ENCODE measurements at regions not wholly inside any gene's neighbourhood (a gene's known extent, or its start where the extent isn't known, plus 50 kb on each side); places are given as distances from the start of the nearest gene placed in this dataset.

DNA sequence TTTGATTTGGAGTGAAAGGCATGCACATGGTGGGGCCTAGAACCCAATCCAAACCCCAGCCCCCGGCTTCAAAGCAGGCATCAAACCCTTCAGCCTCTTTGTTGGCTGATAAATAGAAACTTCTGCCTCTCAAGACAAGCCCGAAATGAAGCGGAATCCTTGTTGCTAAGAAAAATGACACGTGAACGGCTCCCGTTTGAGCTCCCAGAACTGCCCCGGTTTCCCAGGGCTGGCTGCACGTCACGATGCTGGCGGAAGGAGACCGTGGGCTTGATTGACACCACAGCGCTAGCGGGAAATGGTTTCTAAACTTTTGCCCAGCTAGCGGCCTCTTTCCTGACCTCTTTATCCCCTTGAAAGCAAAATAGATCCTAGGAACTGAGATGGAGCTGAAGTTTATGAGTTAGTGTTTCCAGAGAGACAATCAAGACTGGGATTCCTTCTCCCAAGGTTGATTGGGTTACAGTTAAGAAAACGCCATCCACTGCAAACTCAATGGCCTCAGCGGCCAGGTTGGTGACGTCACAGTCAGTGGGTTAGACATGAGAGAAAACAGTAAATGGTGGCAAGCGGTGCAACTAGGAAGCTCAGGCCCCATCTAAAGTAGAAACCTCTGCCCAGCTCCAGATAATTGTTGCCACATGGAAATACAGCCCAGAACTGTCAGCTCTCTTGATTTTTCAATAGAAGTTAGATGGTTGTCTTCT lies 117.0 kb downstream of the ANKRD60 start:
- DNase-seq (ENCODE audit: low read depth in 2 of 2) = no peak

DNA sequence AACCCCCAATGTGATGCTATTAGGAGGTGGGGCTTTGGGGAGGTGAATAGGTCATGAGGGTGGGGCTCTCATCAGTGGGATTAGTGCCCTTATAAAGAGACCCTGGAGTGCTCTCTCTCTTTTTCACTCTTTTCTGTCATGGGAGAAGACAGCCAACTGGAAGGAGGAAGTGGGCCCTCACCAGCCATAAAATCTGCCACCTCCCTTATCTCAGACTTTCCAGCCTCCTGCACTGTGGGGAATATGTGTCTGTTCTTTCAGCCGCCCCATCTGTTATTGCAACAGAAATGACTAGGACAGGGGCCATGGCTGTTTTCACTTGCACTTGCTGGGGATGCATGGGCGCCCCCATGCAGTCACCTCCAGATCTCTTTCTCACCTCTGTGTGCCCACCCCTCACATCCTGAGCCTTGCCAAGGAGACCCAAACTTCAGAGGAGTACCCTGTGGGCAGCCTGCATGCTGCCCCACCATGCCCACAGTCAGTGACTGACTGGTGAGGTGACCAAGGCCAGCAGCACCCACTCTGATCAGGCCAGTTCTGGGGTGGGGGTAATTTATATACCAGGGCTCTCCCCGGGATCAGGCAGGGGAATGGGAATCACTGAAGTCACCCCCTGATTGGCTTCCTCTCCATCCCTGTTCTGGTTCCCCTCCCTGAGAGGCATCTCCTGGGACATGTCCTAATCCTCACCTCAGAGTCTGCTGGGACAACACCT lies 118.4 kb downstream of the ANKRD60 start:
- no peak for DNase-seq (ENCODE audit: low read depth in 2 of 2)

- peak; percentile 76 to 79 for DNase-seq (ENCODE audit: low read depth in 2 of 2)
Measured at GRCh38 chr20:58109126-58109880, 119.2 kb downstream of the ANKRD60 start.

DNA sequence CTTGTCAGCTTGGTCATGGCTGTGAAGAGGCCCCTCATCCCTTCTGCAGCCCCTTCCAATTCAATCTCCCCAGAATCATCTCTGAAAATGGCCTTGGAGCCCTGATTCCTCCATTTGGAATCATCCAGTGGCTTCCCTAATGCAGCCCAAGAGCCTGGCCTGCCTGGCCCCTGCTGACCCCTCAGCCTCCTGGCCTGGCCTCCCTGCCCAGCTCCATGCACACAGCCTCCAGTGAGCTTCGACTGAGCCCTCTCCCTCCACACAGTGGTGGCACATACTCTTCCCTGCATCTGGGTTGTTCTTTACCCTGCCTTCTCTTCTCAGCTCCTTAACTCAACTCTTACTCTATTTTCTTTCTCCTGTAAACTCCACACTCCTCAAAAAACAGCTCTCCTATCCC lies 120.9 kb downstream of the ANKRD60 start:
- DNase-seq (ENCODE audit: low read depth in 2 of 2) = no peak

GRCh38 chr20:58106143-58106750 lies 122.2 kb downstream of the ANKRD60 start:
- no peak for DNase-seq (ENCODE audit: low read depth in 2 of 2)

DNA sequence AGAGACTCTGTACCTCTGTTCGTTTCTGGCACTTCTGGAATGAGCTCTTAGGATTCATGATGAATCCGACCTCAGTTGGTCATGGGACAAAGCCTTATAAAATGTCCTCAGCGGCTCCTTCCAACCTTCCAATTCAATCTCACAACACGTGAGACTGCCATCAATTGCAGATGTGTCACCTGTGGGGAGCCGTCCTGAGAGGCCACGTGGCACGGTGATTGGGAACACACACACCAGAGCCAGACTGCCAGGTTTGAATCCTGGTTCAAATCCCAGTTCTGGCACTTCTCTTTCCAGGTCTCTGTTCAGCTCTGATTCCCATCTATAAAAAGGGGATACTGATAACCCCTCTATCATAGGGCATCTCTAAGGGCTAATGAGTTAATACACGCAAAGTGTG lies 124.5 kb downstream of the ANKRD60 start:
- no peak for DNase-seq (ENCODE audit: low read depth in 2 of 2)

DNA sequence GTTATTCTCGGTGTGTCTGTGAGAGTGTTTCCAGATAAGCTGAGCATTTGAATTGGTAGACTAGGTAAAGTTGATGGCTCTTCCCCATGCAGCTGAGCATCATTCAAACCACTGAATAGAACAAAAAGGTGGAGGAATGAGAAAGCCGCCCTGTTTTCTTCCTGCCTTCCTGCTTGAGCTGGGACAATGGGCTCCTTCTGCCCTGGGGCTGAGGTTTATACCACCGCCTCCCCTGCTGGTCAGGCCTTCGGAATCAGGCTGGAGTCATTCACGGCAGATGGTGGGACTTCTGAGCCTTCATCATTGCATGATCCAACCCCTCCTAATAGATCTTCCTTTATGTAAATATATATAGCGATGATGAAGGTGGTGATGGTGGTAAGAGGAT lies 124.9 kb downstream of the ANKRD60 start:
- DNase-seq (ENCODE audit: low read depth in 2 of 2) = no peak

GRCh38 chr20:58102744-58103516 lies 125.5 kb downstream of the ANKRD60 start:
- DNase-seq (ENCODE audit: low read depth in 2 of 2) = no peak

- DNase-seq (ENCODE audit: low read depth in 2 of 2) = no peak
Measured at GRCh38 chr20:58102261-58102660, 126.2 kb downstream of the ANKRD60 start.

- no peak for DNase-seq (ENCODE audit: low read depth in 2 of 2)
Measured at GRCh38 chr20:58100731-58101356, 127.6 kb downstream of the ANKRD60 start.

DNA sequence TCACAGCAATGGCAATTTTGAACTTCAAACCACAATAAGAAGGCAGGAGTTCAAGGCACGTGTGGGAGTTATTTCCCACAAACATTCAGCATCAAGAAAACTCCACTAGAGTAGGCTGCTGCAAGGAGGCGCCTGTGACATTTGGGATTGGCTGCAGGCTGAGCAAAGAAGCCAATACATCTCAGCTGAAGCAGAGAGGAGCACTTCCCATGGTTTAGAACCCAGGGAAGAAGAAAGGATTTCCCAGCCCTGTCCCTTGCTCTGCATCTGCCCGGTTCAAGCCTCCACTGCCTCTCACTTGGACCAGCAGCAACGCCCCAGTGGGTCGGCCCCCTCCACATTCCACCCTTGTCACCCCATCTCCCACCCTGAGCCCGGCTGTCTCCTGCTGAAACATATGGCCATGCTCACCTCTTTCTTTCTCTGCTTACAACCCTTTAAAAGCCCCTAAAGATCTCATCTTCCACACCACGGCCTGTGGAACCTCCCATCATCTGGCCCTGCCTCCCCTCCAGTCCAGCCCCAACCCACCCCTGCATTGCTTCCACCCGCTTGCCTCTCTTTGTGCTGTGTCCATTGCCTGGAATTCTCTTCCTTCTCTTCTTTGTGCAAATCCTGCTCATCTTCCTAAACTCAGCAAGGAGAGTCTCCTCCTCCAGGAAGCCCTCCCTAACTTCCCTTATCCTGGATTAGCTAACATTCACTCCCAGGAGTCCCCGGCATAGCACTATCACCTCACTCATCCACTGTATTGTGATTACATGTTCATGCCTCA lies 128.3 kb downstream of the ANKRD60 start:
- DNase-seq (ENCODE audit: low read depth in 2 of 2) = no peak

DNA sequence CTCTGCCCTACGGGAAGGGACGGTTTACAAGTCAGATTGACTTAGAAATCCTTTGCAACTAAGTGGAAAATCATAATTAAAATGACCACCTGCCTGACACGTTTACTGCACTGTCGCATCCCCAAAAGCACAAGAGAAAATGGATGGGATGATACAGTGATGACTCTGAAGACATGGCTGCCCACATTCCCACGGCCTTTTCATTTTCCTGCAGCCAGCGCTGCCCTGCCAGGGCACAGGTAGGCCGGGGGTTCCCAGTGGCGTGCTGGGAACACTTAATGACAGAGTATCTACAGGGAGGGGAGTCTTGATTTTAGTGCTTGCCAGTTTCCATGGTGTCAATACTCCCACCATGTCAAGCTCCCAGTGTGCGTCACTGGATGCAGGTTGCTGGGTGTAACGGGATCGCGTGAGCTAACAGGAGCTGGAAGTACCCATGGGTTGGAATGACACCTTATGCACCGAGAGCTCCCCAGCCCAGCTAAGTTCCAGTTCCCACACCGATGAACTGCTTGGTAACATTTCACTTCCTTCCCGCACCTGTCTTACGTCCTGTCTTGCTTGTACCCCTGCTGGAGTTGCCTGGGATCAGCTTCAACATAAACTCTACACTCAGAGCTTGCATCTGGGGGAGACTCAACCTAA lies 129.0 kb downstream of the ANKRD60 start:
- DNase-seq (ENCODE audit: low read depth in 2 of 2) = no peak

GRCh38 chr20:58098571-58098970 lies 129.9 kb downstream of the ANKRD60 start:
- no peak for DNase-seq (ENCODE audit: low read depth in 2 of 2)

DNA sequence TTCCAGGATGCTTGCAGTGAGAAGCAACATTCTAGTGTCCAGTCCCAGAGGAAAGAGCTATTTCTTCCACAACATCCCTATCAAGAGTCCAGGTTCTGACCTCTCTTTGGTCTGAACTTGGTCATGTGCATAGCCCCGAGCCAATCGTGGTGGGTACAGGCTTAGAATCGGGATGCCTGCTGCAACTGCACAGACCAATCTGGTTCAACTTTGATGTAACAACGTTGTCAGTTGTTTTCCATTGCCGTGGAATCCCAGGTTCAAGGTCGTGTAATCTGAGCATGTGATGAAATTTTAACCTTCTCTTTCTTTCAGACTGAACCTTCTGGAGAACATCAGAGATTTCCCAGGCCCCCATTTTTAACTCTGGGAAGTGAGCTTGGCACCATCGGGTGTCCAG lies 130.5 kb downstream of the ANKRD60 start:
- no peak for DNase-seq (ENCODE audit: low read depth in 2 of 2)

DNA sequence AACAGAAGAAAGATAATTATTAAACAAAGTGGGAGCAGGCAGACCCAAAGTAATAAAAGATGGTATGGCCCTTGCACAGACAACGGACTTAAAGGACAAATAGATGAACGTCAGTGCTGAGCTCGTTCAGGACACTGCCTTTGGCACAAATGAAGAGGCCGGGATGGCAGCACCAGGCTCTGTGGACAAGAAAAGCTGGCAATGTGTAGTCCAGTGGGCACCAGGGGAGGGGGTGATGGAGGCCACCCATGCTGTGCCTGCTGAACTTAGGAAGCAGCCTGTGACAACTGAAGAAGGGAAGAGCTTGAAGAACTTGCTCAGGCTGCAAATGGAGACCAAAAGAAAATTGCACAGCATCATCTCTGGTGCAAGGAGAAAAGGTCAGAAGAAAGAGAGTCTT lies 131.0 kb downstream of the ANKRD60 start:
- DNase-seq (ENCODE audit: low read depth in 2 of 2) = no peak

- no peak for DNase-seq (ENCODE audit: low read depth in 2 of 2)
Measured at GRCh38 chr20:58096880-58097423, 131.5 kb downstream of the ANKRD60 start.

DNA sequence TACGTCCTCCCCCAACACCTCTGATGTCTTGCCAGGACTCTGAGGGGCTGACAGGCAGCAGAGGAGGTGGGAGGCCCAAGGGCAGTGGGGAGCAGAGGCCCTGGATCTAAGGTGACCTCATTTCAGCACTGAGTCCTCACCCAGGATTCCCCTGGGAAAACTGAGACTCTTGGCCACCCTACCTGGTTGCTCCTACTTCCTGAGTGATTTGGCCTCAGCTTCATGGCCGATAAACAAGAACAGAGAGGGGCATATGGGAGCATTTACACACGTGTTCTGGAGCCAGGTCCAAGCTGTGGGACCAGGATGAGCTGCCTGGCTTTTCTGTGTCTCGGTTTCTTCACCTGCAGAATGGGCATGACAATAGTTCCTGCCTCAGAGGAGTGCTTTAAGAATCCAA lies 133.8 kb downstream of the ANKRD60 start:
- no peak for DNase-seq (ENCODE audit: low read depth in 2 of 2)

- DNase-seq (ENCODE audit: low read depth in 2 of 2) = no peak
Measured at GRCh38 chr20:58094160-58094559, 134.3 kb downstream of the ANKRD60 start.

DNA sequence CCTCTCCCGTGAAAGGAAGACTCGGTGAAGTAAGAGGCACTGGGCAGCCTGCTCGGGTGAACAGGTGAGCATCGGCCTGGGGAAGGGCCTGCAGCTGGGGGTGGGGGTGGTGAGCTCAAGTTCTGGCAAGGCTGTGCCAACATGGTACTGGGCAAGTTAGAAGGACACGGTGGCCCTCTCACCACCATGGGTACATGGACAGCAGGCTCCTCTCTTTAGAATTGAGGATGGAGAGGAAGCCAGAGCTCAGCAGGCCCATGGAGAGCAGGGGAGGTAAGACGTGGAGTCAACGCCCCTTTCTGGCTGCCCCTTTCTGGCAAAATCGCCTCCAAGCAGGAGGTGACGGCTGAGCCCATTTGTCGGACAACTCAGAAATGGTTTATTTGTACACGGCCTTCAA lies 135.6 kb downstream of the ANKRD60 start:
- DNase-seq (ENCODE audit: low read depth in 2 of 2) = no peak

- no peak for DNase-seq (ENCODE audit: low read depth in 2 of 2)
Measured at GRCh38 chr20:58092353-58092752, 136.1 kb downstream of the ANKRD60 start.

Data from fibroblast of skin of left quadriceps (primary cell).